WERI-Rb-1 (cell line): ENCODE measurements at regions not wholly inside any gene's neighbourhood (a gene's known extent, or its start where the extent isn't known, plus 50 kb on each side); places are given as distances from the start of the nearest gene placed in this dataset.

Experiments used
- DNase-seq: peaks from one replicate; pipeline ENCODE4 v3.0.0-alpha.2; 2020
- H3K27ac ChIP-seq: fragments of 250-450 bp; sonication (Bioruptor Pico); 2 replicates; pipeline ENCODE4 v1.5.1; 2020; ENCODE audit warnings: mild to moderate bottlenecking, moderate library complexity
- H3K27me3 ChIP-seq: fragments of 250-450 bp; sonication (Bioruptor Pico); 2 replicates; pipeline ENCODE4 v1.5.1; 2021; ENCODE audit warnings: mild to moderate bottlenecking, low read depth, moderate library complexity; ENCODE audit not compliant: insufficient read depth, severe bottlenecking
- H3K36me3 ChIP-seq: fragments of 250-450 bp; sonication (Bioruptor Pico); 2 replicates; pipeline ENCODE4 v1.5.1; 2020; ENCODE audit warnings: mild to moderate bottlenecking, moderate library complexity
- H3K4me3 ChIP-seq: 2 replicates; pipeline ENCODE4 v1.5.1; 2011; ENCODE audit warnings: low read depth, mild to moderate bottlenecking, control low read depth, low read length
- H3K9me3 ChIP-seq: fragments of 250-450 bp; sonication (Bioruptor Pico); 2 replicates; pipeline ENCODE4 v1.5.1; 2021; ENCODE audit warnings: mild to moderate bottlenecking, moderate library complexity; ENCODE audit not compliant: severe bottlenecking
- CTCF ChIP-seq: IDR thresholded peaks from 2 replicates; pipeline ENCODE4 v1.5.1; 2011; ENCODE audit warnings: low read depth, mild to moderate bottlenecking, control low read depth, inconsistent platforms, low read length

- Histone ChIP-seq H3K27me3 (peaks cover 45% of the 10 kb centered on the region), H3K4me3 (no peak overlapping the region), H3K9me3 (no peaks in the 10 kb centered on the region), H3K36me3 (no peaks in the 10 kb centered on the region), H3K27ac (no peak overlapping the region)
- TF ChIP-seq CTCF = no peak
- DNase-seq = no peak
Measured at GRCh38 chr2:18781541-18782280, 192.3 kb upstream of the NT5C1B start.

GRCh38 chr2:18777250-18777812, 188.0 kb upstream of the NT5C1B start:
- Histone ChIP-seq H3K9me3 (peaks cover 2% of the 10 kb centered on the region), H3K4me3 (no peak overlapping the region), H3K27ac (no peak overlapping the region), H3K27me3 (peaks cover 52% of the 10 kb centered on the region), H3K36me3 (no peaks in the 10 kb centered on the region)
- DNase-seq = peak; percentile 14
- no peak for TF ChIP-seq CTCF

GRCh38 chr2:18771212-18771611, 181.8 kb upstream of the NT5C1B start:
- Histone ChIP-seq H3K36me3 (no peaks in the 10 kb centered on the region), H3K9me3 (peaks cover 5% of the 10 kb centered on the region), H3K27me3 (peaks cover 58% of the 10 kb centered on the region), H3K4me3 (no peak overlapping the region), H3K27ac (no peak overlapping the region)
- no peak for TF ChIP-seq CTCF
- DNase-seq = no peak

- H3K27ac ChIP-seq = no peak overlapping the region
- H3K9me3 ChIP-seq = no peaks in the 10 kb centered on the region
- no peak for DNase-seq
- no peaks in the 10 kb centered on the region for H3K36me3 ChIP-seq
- H3K4me3 ChIP-seq = no peak overlapping the region
- H3K27me3 ChIP-seq = peaks cover 23% of the 10 kb centered on the region
- TF ChIP-seq CTCF = no peak
Measured at GRCh38 chr2:18763338-18763737, 174.0 kb upstream of the NT5C1B start.

GRCh38 chr2:18762667-18763066, 173.3 kb upstream of the NT5C1B start:
- DNase-seq = no peak
- H3K27ac ChIP-seq = no peak overlapping the region
- H3K4me3 ChIP-seq = no peak overlapping the region
- no peak for TF ChIP-seq CTCF
- no peaks in the 10 kb centered on the region for H3K36me3 ChIP-seq
- H3K9me3 ChIP-seq = no peaks in the 10 kb centered on the region
- H3K27me3 ChIP-seq = peaks cover 25% of the 10 kb centered on the region

GRCh38 chr2:18754286-18754685, 164.9 kb upstream of the NT5C1B start:
- TF ChIP-seq CTCF = no peak

More at GRCh38 chr2:18754286-18754685, 164.9 kb upstream of the NT5C1B start:
- H3K9me3 ChIP-seq = no peaks in the 10 kb centered on the region
- no peak for DNase-seq
- H3K4me3 ChIP-seq = no peak overlapping the region
- no peak overlapping the region for H3K27ac ChIP-seq
- H3K27me3 ChIP-seq = peaks cover 33% of the 10 kb centered on the region
- H3K36me3 ChIP-seq = no peaks in the 10 kb centered on the region
